K562 (cell line): ENCODE measurements at regions not wholly inside any gene's neighbourhood (a gene's known extent, or its start where the extent isn't known, plus 50 kb on each side); places are given as distances from the start of the nearest gene placed in this dataset.

ENCODE experiments used
- BRF2 ChIP-seq: IDR thresholded peaks from 3 replicates; pipeline ENCODE4 v1.6.1; 2011; ENCODE audit warnings: borderline replicate concordance, mild to moderate bottlenecking; ENCODE audit not compliant: insufficient read length, insufficient read depth
- CAMTA2 ChIP-seq: fragments of 250-450 bp; sonication (Bioruptor Pico); conservative IDR thresholded peaks from 2 replicates; pipeline ENCODE4 v1.5.1; 2022
- CREM ChIP-seq: IDR thresholded peaks from 2 replicates; pipeline ENCODE4 v1.6.1; 2014; ENCODE audit warnings: antibody characterized with exemption, low read depth
- HDAC6 ChIP-seq: IDR thresholded peaks from 2 replicates; pipeline ENCODE4 v1.6.1; 2012; ENCODE audit warnings: low read depth, mild to moderate bottlenecking, control low read depth, inconsistent platforms, low read length, moderate library complexity
- SREBF1 ChIP-seq: fragments of 150-350 bp; IDR thresholded peaks from 2 replicates; pipeline ENCODE4 v1.6.1; 2014; ENCODE audit warnings: antibody characterized with exemption, low read depth, low read length, borderline replicate concordance
- TAF7 ChIP-seq: fragments of 450-650 bp; IDR thresholded peaks from 2 replicates; pipeline ENCODE4 v1.6.1; 2016; ENCODE audit warnings: missing genetic modification characterization, missing compliant biosample characterization
- USF2 ChIP-seq: sonication (generic); formaldehyde crosslinking; IDR thresholded peaks from 2 replicates; pipeline ENCODE4 v1.5.0; 2020; ENCODE audit warnings: missing genetic modification reagents
- YY1 ChIP-seq, 3 experiments: IDR thresholded peaks; 2 replicates each; pipeline ENCODE4 v1.6.1; 2011; ENCODE audit warnings: low read length in 2 of 3, mild to moderate bottlenecking in 2 of 3, moderate library complexity in 2 of 3, borderline replicate concordance in 1 of 3, control low read depth in 1 of 3, low read depth in 1 of 3; ENCODE audit not compliant: insufficient read depth in 3 of 3, insufficient replicate concordance in 2 of 3, control insufficient read depth in 1 of 3, insufficient read length in 1 of 3; ENCODE audit errors: extremely low read depth in 1 of 3
- TF ChIP-seq, protein P1 (sequence below), 3 experiments: IDR thresholded peaks in 2 of 3; conservative IDR thresholded peaks in 1 of 3; 2 replicates each; pipeline ENCODE4 v1.5.1; 2011 to 2012; ENCODE audit warnings: low read length in 3 of 3, mild to moderate bottlenecking in 3 of 3, control low read depth in 2 of 3, improper control_type of control experiment in 1 of 3, inconsistent platforms in 1 of 3, low read depth in 1 of 3, mixed read lengths in 1 of 3, moderate library complexity in 1 of 3; ENCODE audit not compliant: insufficient read depth in 2 of 3

GRCh38 chr19:30877661-30878113, 471.5 kb downstream of the TSHZ3 start:
- TF ChIP-seq, protein P1, sequence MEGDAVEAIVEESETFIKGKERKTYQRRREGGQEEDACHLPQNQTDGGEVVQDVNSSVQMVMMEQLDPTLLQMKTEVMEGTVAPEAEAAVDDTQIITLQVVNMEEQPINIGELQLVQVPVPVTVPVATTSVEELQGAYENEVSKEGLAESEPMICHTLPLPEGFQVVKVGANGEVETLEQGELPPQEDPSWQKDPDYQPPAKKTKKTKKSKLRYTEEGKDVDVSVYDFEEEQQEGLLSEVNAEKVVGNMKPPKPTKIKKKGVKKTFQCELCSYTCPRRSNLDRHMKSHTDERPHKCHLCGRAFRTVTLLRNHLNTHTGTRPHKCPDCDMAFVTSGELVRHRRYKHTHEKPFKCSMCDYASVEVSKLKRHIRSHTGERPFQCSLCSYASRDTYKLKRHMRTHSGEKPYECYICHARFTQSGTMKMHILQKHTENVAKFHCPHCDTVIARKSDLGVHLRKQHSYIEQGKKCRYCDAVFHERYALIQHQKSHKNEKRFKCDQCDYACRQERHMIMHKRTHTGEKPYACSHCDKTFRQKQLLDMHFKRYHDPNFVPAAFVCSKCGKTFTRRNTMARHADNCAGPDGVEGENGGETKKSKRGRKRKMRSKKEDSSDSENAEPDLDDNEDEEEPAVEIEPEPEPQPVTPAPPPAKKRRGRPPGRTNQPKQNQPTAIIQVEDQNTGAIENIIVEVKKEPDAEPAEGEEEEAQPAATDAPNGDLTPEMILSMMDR (IDR thresholded peaks at IDR 0.05 in 2 of 3, conservative IDR thresholded peaks at IDR 0.05 in 1 of 3; ENCODE audit: insufficient read depth in 2 of 3, low read depth in 1 of 3, low read length in 3 of 3) = no peak
- TF ChIP-seq CREM (no peak), HDAC6 (no peak), BRF2 (no peak), USF2 (CRISPR knock-in tag) (no peak), TAF7 (tag) (no peak), CAMTA2 (CRISPR knock-in tag) (no peak), SREBF1 (no peak), YY1 (IDR thresholded peaks at IDR 0.05; ENCODE audit: borderline replicate concordance in 1 of 3, control insufficient read depth in 1 of 3, extremely low read depth in 1 of 3, insufficient read depth in 3 of 3, insufficient read length in 1 of 3, insufficient replicate concordance in 2 of 3, low read depth in 1 of 3, low read length in 2 of 3) (no peak)
